ENCODE measurements at regions not wholly inside any gene's neighbourhood (a gene's known extent, or its start where the extent isn't known, plus 50 kb on each side); places are given as distances from the start of the nearest gene placed in this dataset.

- no peak for TF ChIP-seq MAX (IDR thresholded peaks at IDR 0.05)
- no peak for TF ChIP-seq TCF12 (IDR thresholded peaks at IDR 0.05; ENCODE audit: low read depth)
- TF ChIP-seq FOXM1 (IDR thresholded peaks at IDR 0.05; ENCODE audit: borderline replicate concordance, low read depth) = no peak
- no peak for TF ChIP-seq TEAD4 (IDR thresholded peaks at IDR 0.05)
- TF ChIP-seq REST (IDR thresholded peaks at IDR 0.05; ENCODE audit: low read depth) = no peak
- TF ChIP-seq TAF1 (IDR thresholded peaks at IDR 0.05; ENCODE audit: low read depth) = no peak
- TF ChIP-seq EP300 (IDR thresholded peaks at IDR 0.05; ENCODE audit: borderline replicate concordance) = no peak
Observed at GRCh38 chr1:58310881-58311280, 235.6 kb downstream of the OMA1 start.

All from Ishikawa (cell line).